ENCODE measurements at regions not wholly inside any gene's neighbourhood (a gene's known extent, or its start where the extent isn't known, plus 50 kb on each side); places are given as distances from the start of the nearest gene placed in this dataset.

DNA sequence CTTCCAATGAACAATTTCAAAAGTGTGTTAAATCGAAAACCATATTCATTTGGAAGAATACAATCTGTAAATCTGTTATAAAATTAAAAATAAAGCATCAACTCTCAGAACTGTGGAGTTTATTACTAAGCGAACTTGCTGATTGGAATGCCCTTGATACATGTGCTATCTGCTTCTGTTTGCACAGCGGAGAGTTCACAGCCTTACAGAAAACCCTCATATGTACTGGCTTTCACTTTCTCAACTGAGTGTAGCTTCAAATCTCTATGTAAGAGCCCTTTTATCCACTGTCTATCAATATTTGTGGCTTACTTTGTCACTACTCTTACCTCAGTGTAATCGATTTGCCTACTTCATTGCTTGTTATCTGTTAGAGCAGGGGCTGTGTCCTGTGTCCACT, 447.4 kb downstream of the C6orf118 start:
- DNase-seq, result no peak
- H3K27ac ChIP-seq (ENCODE audit: insufficient read length, low read depth, low read length), result no peak overlapping the region
- no peak overlapping the region for H2BK15ac ChIP-seq (ENCODE audit: low read depth, low read length)
- no peak overlapping the region for H3K56ac ChIP-seq (ENCODE audit: insufficient read length, low read depth, low read length)
- no peak overlapping the region for H4K5ac ChIP-seq (ENCODE audit: insufficient read length, low read depth, low read length)
- no peak overlapping the region for H3K4ac ChIP-seq (ENCODE audit: low read depth, low read length)
- no peak overlapping the region for H4K91ac ChIP-seq (ENCODE audit: insufficient read length, low read depth, low read length)
- no peak overlapping the region for H2AK5ac ChIP-seq (ENCODE audit: insufficient read length, low read length)
- H4K8ac ChIP-seq (replicated peaks; ENCODE audit: insufficient read length, low read depth, low read length), result no peak overlapping the region
- H3K9me3 ChIP-seq (ENCODE audit: control insufficient read depth, low read depth, low read length), result no peaks in the 10 kb centered on the region
- H3K4me1 Mint-ChIP-seq, result no peaks in the 10 kb centered on the region
- TF ChIP-seq, protein P1, sequence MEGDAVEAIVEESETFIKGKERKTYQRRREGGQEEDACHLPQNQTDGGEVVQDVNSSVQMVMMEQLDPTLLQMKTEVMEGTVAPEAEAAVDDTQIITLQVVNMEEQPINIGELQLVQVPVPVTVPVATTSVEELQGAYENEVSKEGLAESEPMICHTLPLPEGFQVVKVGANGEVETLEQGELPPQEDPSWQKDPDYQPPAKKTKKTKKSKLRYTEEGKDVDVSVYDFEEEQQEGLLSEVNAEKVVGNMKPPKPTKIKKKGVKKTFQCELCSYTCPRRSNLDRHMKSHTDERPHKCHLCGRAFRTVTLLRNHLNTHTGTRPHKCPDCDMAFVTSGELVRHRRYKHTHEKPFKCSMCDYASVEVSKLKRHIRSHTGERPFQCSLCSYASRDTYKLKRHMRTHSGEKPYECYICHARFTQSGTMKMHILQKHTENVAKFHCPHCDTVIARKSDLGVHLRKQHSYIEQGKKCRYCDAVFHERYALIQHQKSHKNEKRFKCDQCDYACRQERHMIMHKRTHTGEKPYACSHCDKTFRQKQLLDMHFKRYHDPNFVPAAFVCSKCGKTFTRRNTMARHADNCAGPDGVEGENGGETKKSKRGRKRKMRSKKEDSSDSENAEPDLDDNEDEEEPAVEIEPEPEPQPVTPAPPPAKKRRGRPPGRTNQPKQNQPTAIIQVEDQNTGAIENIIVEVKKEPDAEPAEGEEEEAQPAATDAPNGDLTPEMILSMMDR (conservative IDR thresholded peaks at IDR 0.05), result no peak
- no peak overlapping the region for H2BK20ac ChIP-seq (ENCODE audit: low read depth, low read length, poor library complexity, severe bottlenecking)
- H3K23me2 ChIP-seq (ENCODE audit: insufficient read length, low read depth, low read length, poor library complexity, severe bottlenecking), result no peaks in the 10 kb centered on the region
- H2BK5ac ChIP-seq (ENCODE audit: insufficient read length, low read length), result no peak overlapping the region
- no peaks in the 10 kb centered on the region for H3K27me3 Mint-ChIP-seq (ENCODE audit: low read depth)
- H3K27me3 ChIP-seq (ENCODE audit: insufficient read depth, low read length), result no peaks in the 10 kb centered on the region
- H3K4me1 ChIP-seq (ENCODE audit: insufficient read depth, low read length), result no peaks in the 10 kb centered on the region
- H3K27ac Mint-ChIP-seq, result no peak overlapping the region
- WGBS (ENCODE audit: extremely low coverage, insufficient read length, low lambda C conversion rate), result no CpG with 5 or more reads among the region's 4 CpGs
- no peak overlapping the region for H3K18ac ChIP-seq (ENCODE audit: insufficient read length, low read depth, low read length)
- no peak overlapping the region for H2AFZ ChIP-seq (ENCODE audit: low read length)
- no peak overlapping the region for H3K4me2 ChIP-seq (ENCODE audit: insufficient read depth, insufficient read length, low read length)
- no peak overlapping the region for H3K14ac ChIP-seq (ENCODE audit: insufficient read depth, low read length)
- no peaks in the 10 kb centered on the region for H3K79me1 ChIP-seq (ENCODE audit: insufficient read depth, low read depth, low read length, poor library complexity, severe bottlenecking)
- H3K9ac ChIP-seq (ENCODE audit: extremely low read depth, insufficient read length, low read length), result no peak overlapping the region
- H3K36me3 Mint-ChIP-seq (ENCODE audit: insufficient read depth in 1 of 3, low read depth in 3 of 3), result peaks cover 0 to 2% (median 0%) of the 10 kb centered on the region in 3 experiments; a peak in 3 of 7 replicates
- no peaks in the 10 kb centered on the region for H3K79me2 ChIP-seq (ENCODE audit: insufficient read depth, low read length)
- H3K9me3 Mint-ChIP-seq, result peaks cover under 1 to 1% of the 10 kb centered on the region in 2 experiments; a peak in 2 of 5 replicates
- no peak overlapping the region for H3T11ph ChIP-seq (ENCODE audit: low read length)
- H3K4me3 Mint-ChIP-seq, result no peak overlapping the region
- no peak overlapping the region for H3K23ac ChIP-seq (ENCODE audit: insufficient read length, low read depth, low read length)
- no peaks in the 10 kb centered on the region for H4K20me1 ChIP-seq (ENCODE audit: control insufficient read depth, insufficient read depth, insufficient read length)
- H2BK120ac ChIP-seq (ENCODE audit: low read depth, low read length, poor library complexity, severe bottlenecking), result no peak overlapping the region
- no peak overlapping the region for H2BK12ac ChIP-seq (ENCODE audit: insufficient read length, low read depth, low read length)

All from H9 (cell line).